ENCODE measurements at regions not wholly inside any gene's neighbourhood (a gene's known extent, or its start where the extent isn't known, plus 50 kb on each side); places are given as distances from the start of the nearest gene placed in this dataset.

DNA sequence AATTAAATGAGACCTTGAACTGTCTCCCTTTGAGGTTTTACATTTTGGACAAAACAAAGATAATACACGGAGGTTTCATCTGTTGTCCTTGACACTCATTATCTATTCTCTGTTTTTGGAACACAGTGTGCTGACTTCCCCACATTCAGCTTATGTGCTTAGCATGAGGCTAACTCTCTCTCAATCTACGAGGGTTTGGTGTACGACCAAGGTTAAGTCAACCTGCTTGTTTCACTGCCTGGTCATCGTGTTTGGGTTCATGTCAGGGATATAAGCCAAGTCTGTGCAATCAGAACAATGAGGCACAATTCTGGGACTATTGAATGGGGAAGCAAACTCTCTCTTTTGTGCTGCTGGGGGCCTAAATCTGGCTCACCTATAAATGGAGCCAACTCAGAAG lies 328.5 kb upstream of the USP25 start:
- Histone ChIP-seq H3K27ac (ENCODE audit: low read length) (no peak overlapping the region), H3K4me1 (ENCODE audit: control insufficient read depth in 1 of 2, insufficient read depth in 2 of 2, low read length in 2 of 2) (no peaks in the 10 kb centered on the region)

DNA sequence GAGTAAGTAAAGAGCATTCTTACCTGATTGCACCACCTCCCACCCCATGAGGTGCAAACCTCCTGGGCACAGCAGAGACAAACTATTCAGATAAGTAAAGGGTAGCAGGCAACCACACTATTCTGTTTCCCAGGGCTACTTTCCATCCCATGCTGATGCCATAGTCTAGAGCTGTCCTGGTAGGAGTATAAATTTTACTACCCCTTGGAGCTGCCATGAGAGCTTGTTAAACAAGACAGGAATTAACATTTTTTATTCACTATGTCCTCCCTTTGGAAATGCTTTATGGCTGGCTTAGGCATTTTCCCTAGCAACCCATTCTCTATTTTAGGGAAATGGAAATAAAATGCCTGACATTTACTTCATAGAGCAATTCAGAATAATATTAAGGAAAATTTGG lies 324.6 kb upstream of the USP25 start:
- H3K27ac ChIP-seq (ENCODE audit: low read length) = no peak overlapping the region
- H3K9me3 ChIP-seq (ENCODE audit: control insufficient read depth in 1 of 2, low read length in 2 of 2) = no peaks in the 10 kb centered on the region
- no peaks in the 10 kb centered on the region for H3K4me1 ChIP-seq (ENCODE audit: control insufficient read depth in 1 of 2, insufficient read depth in 2 of 2, low read length in 2 of 2)
- H3K4me3 ChIP-seq (ENCODE audit: low read depth in 1 of 2, low read length in 2 of 2) = no peak overlapping the region
- no peaks in the 10 kb centered on the region for H3K27me3 ChIP-seq (ENCODE audit: low read depth, low read length)
- H3K36me3 ChIP-seq (ENCODE audit: control insufficient read depth in 1 of 2, insufficient read depth in 2 of 2, low read length in 2 of 2) = no peaks in the 10 kb centered on the region

More for the DNA sequence above, 328.5 kb upstream of the USP25 start:
- no peaks in the 10 kb centered on the region for H3K27me3 ChIP-seq (ENCODE audit: low read depth, low read length)
- H3K36me3 ChIP-seq (ENCODE audit: control insufficient read depth in 1 of 2, insufficient read depth in 2 of 2, low read length in 2 of 2) = no peaks in the 10 kb centered on the region
- H3K9me3 ChIP-seq (ENCODE audit: control insufficient read depth in 1 of 2, low read length in 2 of 2) = no peaks in the 10 kb centered on the region
- H3K4me3 ChIP-seq (ENCODE audit: low read depth in 1 of 2, low read length in 2 of 2) = no peak overlapping the region

DNA sequence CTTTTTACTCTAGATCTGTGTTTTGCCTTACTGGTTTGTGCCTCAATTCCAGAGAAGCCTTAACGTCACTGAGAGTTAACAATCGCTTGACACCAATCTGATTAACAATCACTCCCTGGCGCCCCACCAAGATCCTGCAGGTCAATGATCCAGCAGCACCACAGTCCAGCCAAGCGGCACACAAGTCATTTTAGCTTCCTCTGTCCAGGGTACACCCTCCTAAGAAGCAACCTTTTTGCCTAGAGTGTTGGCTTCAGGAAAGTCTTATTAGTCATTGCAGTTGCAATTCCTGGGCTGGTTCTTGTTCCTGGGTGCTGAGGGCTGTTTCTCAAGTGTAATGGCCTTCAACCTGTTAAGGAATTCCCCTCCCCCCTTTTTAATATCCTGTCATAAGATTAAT lies 323.0 kb upstream of the USP25 start:
- Histone ChIP-seq H3K9me3 (ENCODE audit: control insufficient read depth in 1 of 2, low read length in 2 of 2) (no peaks in the 10 kb centered on the region), H3K27me3 (ENCODE audit: low read depth, low read length) (no peaks in the 10 kb centered on the region), H3K4me1 (ENCODE audit: control insufficient read depth in 1 of 2, insufficient read depth in 2 of 2, low read length in 2 of 2) (no peaks in the 10 kb centered on the region), H3K4me3 (ENCODE audit: low read depth in 1 of 2, low read length in 2 of 2) (no peak overlapping the region), H3K27ac (ENCODE audit: low read length) (no peak overlapping the region), H3K36me3 (ENCODE audit: control insufficient read depth in 1 of 2, insufficient read depth in 2 of 2, low read length in 2 of 2) (no peaks in the 10 kb centered on the region)

DNA sequence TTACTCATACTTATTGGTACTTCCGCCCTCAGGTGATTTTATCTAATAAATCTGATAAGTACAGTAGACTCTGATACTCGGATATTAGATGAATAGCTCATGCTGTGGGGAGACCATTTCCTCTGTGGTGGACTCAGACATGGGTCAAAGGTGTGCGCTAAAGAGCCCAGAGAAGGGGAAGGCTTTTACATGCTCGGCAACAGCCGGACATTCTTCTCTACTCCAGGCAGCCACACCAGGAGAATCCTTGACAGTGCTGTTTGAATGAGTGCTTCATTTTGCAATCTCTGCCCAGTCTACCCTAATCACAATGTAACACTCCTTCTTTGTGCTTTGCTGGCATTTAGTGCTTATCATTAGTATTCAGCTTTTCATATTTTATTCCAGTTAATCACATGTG lies 322.2 kb upstream of the USP25 start:
- H3K4me3 ChIP-seq (ENCODE audit: low read depth in 1 of 2, low read length in 2 of 2) = no peak overlapping the region
- H3K9me3 ChIP-seq (ENCODE audit: control insufficient read depth in 1 of 2, low read length in 2 of 2) = no peaks in the 10 kb centered on the region
- H3K36me3 ChIP-seq (ENCODE audit: control insufficient read depth in 1 of 2, insufficient read depth in 2 of 2, low read length in 2 of 2) = no peaks in the 10 kb centered on the region
- H3K27ac ChIP-seq (ENCODE audit: low read length) = no peak overlapping the region
- no peaks in the 10 kb centered on the region for H3K27me3 ChIP-seq (ENCODE audit: low read depth, low read length)
- H3K4me1 ChIP-seq (ENCODE audit: control insufficient read depth in 1 of 2, insufficient read depth in 2 of 2, low read length in 2 of 2) = no peaks in the 10 kb centered on the region

DNA sequence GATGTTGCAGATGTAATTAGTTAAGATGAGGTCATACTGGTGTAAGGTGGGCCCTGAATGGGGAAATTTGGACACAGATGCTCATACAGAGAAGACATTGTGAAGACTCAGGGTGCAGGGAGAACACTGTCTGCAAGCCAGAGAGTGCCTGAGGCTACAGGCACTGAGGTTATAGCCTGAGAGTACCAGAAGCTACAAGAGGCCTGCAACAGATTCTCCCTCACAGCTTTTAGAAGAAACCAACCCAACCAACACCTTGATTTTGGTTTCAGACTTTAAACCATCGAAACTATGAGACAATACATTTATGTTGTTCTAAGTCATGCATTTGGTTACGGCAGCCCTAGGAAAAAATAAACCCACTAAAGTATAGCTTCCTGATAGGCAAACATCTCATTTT lies 321.7 kb upstream of the USP25 start:
- Histone ChIP-seq H3K27me3 (ENCODE audit: low read depth, low read length) (no peaks in the 10 kb centered on the region), H3K4me1 (ENCODE audit: control insufficient read depth in 1 of 2, insufficient read depth in 2 of 2, low read length in 2 of 2) (no peaks in the 10 kb centered on the region), H3K36me3 (ENCODE audit: control insufficient read depth in 1 of 2, insufficient read depth in 2 of 2, low read length in 2 of 2) (no peaks in the 10 kb centered on the region), H3K27ac (ENCODE audit: low read length) (no peak overlapping the region), H3K4me3 (ENCODE audit: low read depth in 1 of 2, low read length in 2 of 2) (no peak overlapping the region), H3K9me3 (ENCODE audit: control insufficient read depth in 1 of 2, low read length in 2 of 2) (no peaks in the 10 kb centered on the region)

DNA sequence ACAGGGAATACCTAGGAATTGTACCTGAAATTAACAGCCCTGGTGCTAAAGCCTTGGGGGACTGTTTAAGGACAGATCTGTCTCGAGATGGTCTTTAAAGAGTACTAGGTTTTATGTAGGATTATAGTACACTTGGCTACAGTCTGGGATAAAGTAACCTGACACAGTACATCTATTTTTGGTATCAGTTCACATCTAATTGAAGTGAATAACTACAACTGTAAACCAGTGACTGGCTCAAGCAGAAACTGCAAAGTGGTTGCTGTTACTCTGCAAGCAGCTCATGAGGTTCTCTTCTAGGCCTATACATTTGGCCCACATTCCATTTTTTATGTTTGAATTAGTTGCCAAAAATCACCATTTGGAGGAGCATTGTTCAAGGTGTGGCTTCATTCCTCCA lies 320.8 kb upstream of the USP25 start:
- no peaks in the 10 kb centered on the region for H3K4me1 ChIP-seq (ENCODE audit: control insufficient read depth in 1 of 2, insufficient read depth in 2 of 2, low read length in 2 of 2)
- no peak overlapping the region for H3K4me3 ChIP-seq (ENCODE audit: low read depth in 1 of 2, low read length in 2 of 2)
- no peaks in the 10 kb centered on the region for H3K9me3 ChIP-seq (ENCODE audit: control insufficient read depth in 1 of 2, low read length in 2 of 2)
- no peaks in the 10 kb centered on the region for H3K36me3 ChIP-seq (ENCODE audit: control insufficient read depth in 1 of 2, insufficient read depth in 2 of 2, low read length in 2 of 2)
- H3K27me3 ChIP-seq (ENCODE audit: low read depth, low read length) = no peaks in the 10 kb centered on the region
- H3K27ac ChIP-seq (ENCODE audit: low read length) = no peak overlapping the region

DNA sequence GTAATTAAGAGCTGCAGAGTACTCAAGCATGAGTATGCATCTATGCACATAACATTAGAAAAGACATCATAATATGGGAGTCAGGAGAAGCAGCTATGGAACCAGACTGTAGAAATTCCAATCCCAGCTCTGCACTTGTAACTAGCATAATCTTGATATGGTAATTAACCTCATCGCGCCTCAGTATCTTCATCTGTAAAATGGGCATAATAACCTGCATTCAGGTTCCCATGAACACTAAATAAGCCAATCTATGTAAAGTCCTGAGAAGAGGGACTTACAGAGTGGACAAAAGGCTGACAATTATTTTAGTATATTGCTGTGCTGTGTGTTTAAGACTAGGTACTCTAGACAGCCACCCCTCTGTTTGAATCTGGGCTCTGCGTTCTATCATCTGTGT lies 318.9 kb upstream of the USP25 start:
- no peaks in the 10 kb centered on the region for H3K27me3 ChIP-seq (ENCODE audit: low read depth, low read length)
- no peaks in the 10 kb centered on the region for H3K9me3 ChIP-seq (ENCODE audit: control insufficient read depth in 1 of 2, low read length in 2 of 2)
- no peaks in the 10 kb centered on the region for H3K4me1 ChIP-seq (ENCODE audit: control insufficient read depth in 1 of 2, insufficient read depth in 2 of 2, low read length in 2 of 2)
- no peaks in the 10 kb centered on the region for H3K36me3 ChIP-seq (ENCODE audit: control insufficient read depth in 1 of 2, insufficient read depth in 2 of 2, low read length in 2 of 2)
- H3K27ac ChIP-seq (ENCODE audit: low read length) = no peak overlapping the region
- no peak overlapping the region for H3K4me3 ChIP-seq (ENCODE audit: low read depth in 1 of 2, low read length in 2 of 2)

DNA sequence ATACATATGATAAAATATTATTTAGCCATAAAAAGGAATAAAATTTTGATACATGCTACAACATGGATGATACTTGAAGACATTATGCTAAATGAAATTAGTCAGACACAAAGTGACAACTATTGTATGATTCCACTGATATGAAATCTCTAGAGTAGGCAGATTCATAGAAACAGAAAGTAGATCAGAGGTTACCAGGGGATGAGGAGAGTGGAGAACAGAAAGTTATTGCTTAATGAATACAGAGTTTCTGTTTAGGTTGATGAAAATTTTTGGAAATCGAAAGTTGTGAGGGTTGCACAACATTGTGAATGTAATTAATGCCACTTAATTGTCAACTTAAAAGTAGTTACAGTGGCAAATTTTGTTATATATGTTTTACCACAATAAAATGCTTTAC lies 315.7 kb upstream of the USP25 start:
- H3K4me3 ChIP-seq (ENCODE audit: low read depth in 1 of 2, low read length in 2 of 2) = no peak overlapping the region
- no peaks in the 10 kb centered on the region for H3K4me1 ChIP-seq (ENCODE audit: control insufficient read depth in 1 of 2, insufficient read depth in 2 of 2, low read length in 2 of 2)
- no peaks in the 10 kb centered on the region for H3K27me3 ChIP-seq (ENCODE audit: low read depth, low read length)
- no peaks in the 10 kb centered on the region for H3K9me3 ChIP-seq (ENCODE audit: control insufficient read depth in 1 of 2, low read length in 2 of 2)
- no peak overlapping the region for H3K27ac ChIP-seq (ENCODE audit: low read length)
- H3K36me3 ChIP-seq (ENCODE audit: control insufficient read depth in 1 of 2, insufficient read depth in 2 of 2, low read length in 2 of 2) = no peaks in the 10 kb centered on the region

DNA sequence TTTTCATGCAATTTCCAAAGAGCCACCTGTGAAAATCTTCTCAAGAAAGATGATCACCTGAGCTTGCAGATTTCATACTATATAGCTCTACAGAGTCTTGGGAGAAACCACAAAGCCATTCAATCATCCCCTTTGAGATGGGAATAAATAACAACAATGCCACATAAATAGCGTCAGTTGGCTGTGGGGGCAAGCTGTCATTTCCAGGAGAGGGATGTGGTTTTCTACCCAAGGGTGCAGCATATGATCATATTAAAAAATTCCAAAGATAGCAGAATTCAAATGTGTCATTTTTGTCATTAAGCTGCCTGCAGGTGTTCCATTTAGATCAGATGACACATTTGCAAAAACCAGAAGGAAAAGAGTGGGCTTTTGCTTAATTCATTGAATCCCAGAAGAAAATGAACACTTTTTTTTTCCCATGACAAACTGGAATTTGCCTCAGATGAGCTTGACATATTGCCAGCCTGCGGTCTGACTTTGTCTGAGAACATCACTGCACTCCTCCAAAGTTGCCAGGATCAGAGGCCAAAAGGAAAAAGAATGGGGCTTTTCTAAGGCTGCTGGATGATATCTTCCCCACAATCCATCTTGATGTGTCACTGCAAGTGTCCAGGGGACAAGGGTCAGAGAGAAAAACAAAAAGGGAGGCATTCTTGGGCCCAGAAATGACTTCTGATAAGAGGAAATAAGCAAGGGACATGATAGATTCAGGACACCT lies 314.1 kb upstream of the USP25 start:
- Histone ChIP-seq H3K9me3 (ENCODE audit: control insufficient read depth in 1 of 2, low read length in 2 of 2) (no peaks in the 10 kb centered on the region), H3K4me3 (ENCODE audit: low read depth in 1 of 2, low read length in 2 of 2) (no peak overlapping the region), H3K27me3 (ENCODE audit: low read depth, low read length) (no peaks in the 10 kb centered on the region), H3K27ac (ENCODE audit: low read length) (no peak overlapping the region), H3K36me3 (ENCODE audit: control insufficient read depth in 1 of 2, insufficient read depth in 2 of 2, low read length in 2 of 2) (no peaks in the 10 kb centered on the region), H3K4me1 (ENCODE audit: control insufficient read depth in 1 of 2, insufficient read depth in 2 of 2, low read length in 2 of 2) (no peaks in the 10 kb centered on the region)

DNA sequence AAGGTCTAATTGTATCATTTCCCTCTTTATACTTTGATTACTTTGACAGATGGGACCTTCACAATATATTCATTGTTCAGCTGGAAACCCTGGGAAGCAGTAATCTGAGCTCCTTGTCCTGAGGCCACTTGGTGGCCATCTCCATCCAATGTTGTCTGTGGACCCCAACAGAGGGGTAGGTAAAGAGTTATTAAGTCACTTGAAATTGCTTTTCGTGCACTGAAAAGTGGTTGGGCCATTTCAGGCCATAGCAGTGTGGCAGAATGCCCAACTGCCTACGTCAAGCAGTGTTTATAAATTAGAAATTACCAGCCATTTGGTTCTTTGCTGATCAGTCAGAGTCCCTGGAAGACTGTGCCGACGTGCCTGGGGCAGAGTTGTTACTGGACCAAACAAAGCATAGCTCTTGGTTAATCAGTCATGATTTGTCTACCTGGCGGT lies 308.3 kb upstream of the USP25 start:
- Histone ChIP-seq H3K9me3 (ENCODE audit: control insufficient read depth in 1 of 2, low read length in 2 of 2) (no peaks in the 10 kb centered on the region), H3K27ac (ENCODE audit: low read length) (no peak overlapping the region), H3K36me3 (ENCODE audit: control insufficient read depth in 1 of 2, insufficient read depth in 2 of 2, low read length in 2 of 2) (no peaks in the 10 kb centered on the region), H3K27me3 (ENCODE audit: low read depth, low read length) (no peaks in the 10 kb centered on the region), H3K4me1 (ENCODE audit: control insufficient read depth in 1 of 2, insufficient read depth in 2 of 2, low read length in 2 of 2) (no peaks in the 10 kb centered on the region), H3K4me3 (ENCODE audit: low read depth in 1 of 2, low read length in 2 of 2) (no peak overlapping the region)

DNA sequence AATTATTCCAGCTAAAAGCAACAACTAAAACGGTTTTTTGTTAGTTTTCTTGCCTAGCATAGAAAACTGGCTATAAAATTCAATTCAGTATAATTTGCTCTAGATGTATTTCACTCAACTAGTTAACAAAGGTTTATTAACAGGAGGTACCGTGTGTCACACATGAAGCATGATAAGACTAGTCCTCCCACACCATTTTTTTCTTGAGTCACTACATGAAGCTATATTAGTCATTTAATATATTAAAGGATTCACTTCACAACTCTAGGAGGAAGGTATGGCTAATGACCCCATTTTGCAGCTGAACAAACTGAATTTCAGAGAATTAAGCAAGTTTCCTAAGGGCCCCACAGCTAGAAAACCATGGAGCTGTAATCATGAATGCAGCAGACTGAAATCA lies 307.8 kb upstream of the USP25 start:
- Histone ChIP-seq H3K36me3 (ENCODE audit: control insufficient read depth in 1 of 2, insufficient read depth in 2 of 2, low read length in 2 of 2) (no peaks in the 10 kb centered on the region), H3K9me3 (ENCODE audit: control insufficient read depth in 1 of 2, low read length in 2 of 2) (no peaks in the 10 kb centered on the region), H3K27me3 (ENCODE audit: low read depth, low read length) (no peaks in the 10 kb centered on the region), H3K4me1 (ENCODE audit: control insufficient read depth in 1 of 2, insufficient read depth in 2 of 2, low read length in 2 of 2) (no peaks in the 10 kb centered on the region), H3K27ac (ENCODE audit: low read length) (no peak overlapping the region), H3K4me3 (ENCODE audit: low read depth in 1 of 2, low read length in 2 of 2) (no peak overlapping the region)

DNA sequence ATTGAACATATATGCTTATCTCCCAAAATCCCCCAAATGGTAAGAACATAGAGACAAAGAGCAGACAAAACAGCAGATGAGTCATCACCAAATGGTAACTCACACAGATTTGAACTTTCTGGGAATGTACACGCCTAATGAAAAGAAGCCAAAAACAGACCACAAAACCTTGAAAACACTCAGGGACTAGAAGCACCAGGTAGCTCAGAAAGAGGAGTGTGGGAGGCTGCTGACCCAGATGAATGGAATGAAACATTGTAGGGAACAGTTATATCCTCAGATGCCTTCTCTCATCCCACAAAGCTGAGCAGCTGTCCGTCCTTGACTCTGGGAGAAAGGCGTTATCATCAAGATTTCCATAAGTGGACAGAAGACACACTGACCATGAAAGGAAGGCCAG lies 307.0 kb upstream of the USP25 start:
- no peaks in the 10 kb centered on the region for H3K27me3 ChIP-seq (ENCODE audit: low read depth, low read length)
- no peak overlapping the region for H3K4me3 ChIP-seq (ENCODE audit: low read depth in 1 of 2, low read length in 2 of 2)
- H3K27ac ChIP-seq (ENCODE audit: low read length) = no peak overlapping the region
- H3K9me3 ChIP-seq (ENCODE audit: control insufficient read depth in 1 of 2, low read length in 2 of 2) = no peaks in the 10 kb centered on the region
- no peaks in the 10 kb centered on the region for H3K4me1 ChIP-seq (ENCODE audit: control insufficient read depth in 1 of 2, insufficient read depth in 2 of 2, low read length in 2 of 2)
- no peaks in the 10 kb centered on the region for H3K36me3 ChIP-seq (ENCODE audit: control insufficient read depth in 1 of 2, insufficient read depth in 2 of 2, low read length in 2 of 2)

Data from muscle layer of duodenum (tissue), 2 donors.